ENCODE measurements at regions not wholly inside any gene's neighbourhood (a gene's known extent, or its start where the extent isn't known, plus 50 kb on each side); places are given as distances from the start of the nearest gene placed in this dataset.
"Not testable (repeated sequence)": the region's sequence is repeated elsewhere in the genome, so short reads cannot be mapped to it uniquely, and the experiment has no call there.

- no peak for DNase-seq (ENCODE audit: low read depth)
- in situ Hi-C loops (cut with HindIII; ENCODE audit: low sequenced_read_pairs), result no loop called here
- H3K4me3 ChIP-seq (ENCODE audit: low read depth, low read length), result no peak overlapping the region
- TF ChIP-seq CTCF (IDR thresholded peaks at IDR 0.05; ENCODE audit: low read depth, low read length, missing control alignments), result no peak
These were observed 1061.3 kb upstream of the COX7C start for GRCh38 chr5:85556464-85556863.

- no peak for DNase-seq (ENCODE audit: low read depth)
- in situ Hi-C loops (cut with HindIII; ENCODE audit: low sequenced_read_pairs), result no loop called here
- TF ChIP-seq CTCF (IDR thresholded peaks at IDR 0.05; ENCODE audit: low read depth, low read length, missing control alignments), result no peak
- H3K4me3 ChIP-seq (ENCODE audit: low read depth, low read length), result no peak overlapping the region
These were observed 1041.1 kb upstream of the COX7C start for GRCh38 chr5:85576666-85577065.

GRCh38 chr5:85587806-85588205, 1029.9 kb upstream of the COX7C start:
- H3K4me3 ChIP-seq (ENCODE audit: low read depth, low read length); DNase-seq (ENCODE audit: low read depth); in situ Hi-C loops (cut with HindIII; ENCODE audit: low sequenced_read_pairs): not testable (repeated sequence)

GRCh38 chr5:85588268-85588667, 1029.5 kb upstream of the COX7C start:
- H3K4me3 ChIP-seq (ENCODE audit: low read depth, low read length); DNase-seq (ENCODE audit: low read depth); in situ Hi-C loops (cut with HindIII; ENCODE audit: low sequenced_read_pairs): not testable (repeated sequence)

GRCh38 chr5:85590764-85591163, 1027.0 kb upstream of the COX7C start:
- H3K4me3 ChIP-seq (ENCODE audit: low read depth, low read length), result no peak overlapping the region
- DNase-seq (ENCODE audit: low read depth), result no peak
- no peak for TF ChIP-seq CTCF (IDR thresholded peaks at IDR 0.05; ENCODE audit: low read depth, low read length, missing control alignments)
- in situ Hi-C loops (cut with HindIII; ENCODE audit: low sequenced_read_pairs), result no loop called here

GRCh38 chr5:85591311-85591710, 1026.4 kb upstream of the COX7C start:
- no peak for DNase-seq (ENCODE audit: low read depth)
- no peak for TF ChIP-seq CTCF (IDR thresholded peaks at IDR 0.05; ENCODE audit: low read depth, low read length, missing control alignments)
- in situ Hi-C loops (cut with HindIII; ENCODE audit: low sequenced_read_pairs), result no loop called here
- no peak overlapping the region for H3K4me3 ChIP-seq (ENCODE audit: low read depth, low read length)

- in situ Hi-C loops (cut with HindIII; ENCODE audit: low sequenced_read_pairs), result no loop called here
- no peak for TF ChIP-seq CTCF (IDR thresholded peaks at IDR 0.05; ENCODE audit: low read depth, low read length, missing control alignments)
- DNase-seq (ENCODE audit: low read depth), result no peak
- H3K4me3 ChIP-seq (ENCODE audit: low read depth, low read length), result no peak overlapping the region
These were observed 1014.9 kb upstream of the COX7C start for GRCh38 chr5:85602843-85603242.

GRCh38 chr5:85604378-85604777, 1013.4 kb upstream of the COX7C start:
- TF ChIP-seq CTCF (IDR thresholded peaks at IDR 0.05; ENCODE audit: low read depth, low read length, missing control alignments), result no peak
- H3K4me3 ChIP-seq (ENCODE audit: low read depth, low read length), result no peak overlapping the region
- in situ Hi-C loops (cut with HindIII; ENCODE audit: low sequenced_read_pairs), result no loop called here
- DNase-seq (ENCODE audit: low read depth), result no peak
